H1 (cell line): ENCODE measurements at regions not wholly inside any gene's neighbourhood (a gene's known extent, or its start where the extent isn't known, plus 50 kb on each side); places are given as distances from the start of the nearest gene placed in this dataset.

Experiments
- CTCF ChIA-PET: fragments of 300-600 bp; sonication (Branson Sonifier 250); formaldehyde crosslinking; loops from one replicate; lab custom pipeline; 2021; ENCODE audit not compliant: partially characterized antibody; lab: Charles Lee
- POLR2A ChIA-PET: fragments of 300-600 bp; sonication (Branson Sonifier 250); formaldehyde crosslinking; loops from one replicate; lab custom pipeline; 2021; ENCODE audit warnings: inconsistent platforms; ENCODE audit not compliant: partially characterized antibody; lab: Charles Lee
- DNase-seq, 2 experiments: peaks; one replicate each; pipeline versions ENCODE4 v3.0.0 to v3.0.0-alpha.2; 2010 to 2022; ENCODE audit warnings: low spot score in 2 of 2, low read depth in 1 of 2, mixed read lengths in 1 of 2
- FAIRE-seq: peaks from 2 replicates; lab custom pipeline; 2011; peaks lifted over from hg19 to GRCh38; lab: Jason Lieb, UNC
- H2AFZ ChIP-seq: 2 replicates; pipeline ENCODE4 v1.8.1; 2012; ENCODE audit warnings: low read length, inconsistent platforms
- H2AK5ac ChIP-seq: 2 replicates; pipeline ENCODE4 v1.6.1; 2013; ENCODE audit warnings: low read depth, low read length
- H2BK120ac ChIP-seq: replicated peaks from 2 replicates; pipeline ENCODE3; 2013; ENCODE audit warnings: low read depth, low read length, inconsistent platforms
- H2BK12ac ChIP-seq: 2 replicates; pipeline ENCODE4 v1.6.1; 2013; ENCODE audit warnings: low read depth, low read length
- H2BK15ac ChIP-seq: 2 replicates; pipeline ENCODE4 v1.6.1; 2013; ENCODE audit warnings: low read length
- H2BK20ac ChIP-seq: 2 replicates; pipeline ENCODE4 v1.6.1; 2013; ENCODE audit warnings: low read length
- H2BK5ac ChIP-seq: 2 replicates; pipeline ENCODE4 v1.6.1; 2013; ENCODE audit warnings: low read depth, low read length
- H3K14ac ChIP-seq: 2 replicates; pipeline ENCODE4 v1.6.1; 2013; ENCODE audit warnings: inconsistent platforms; ENCODE audit not compliant: insufficient read length
- H3K18ac ChIP-seq: 2 replicates; pipeline ENCODE4 v1.6.1; 2013; ENCODE audit warnings: low read length; ENCODE audit errors: extremely low read depth
- H3K23ac ChIP-seq: 2 replicates; pipeline ENCODE4 v1.6.1; 2013; ENCODE audit warnings: inconsistent platforms; ENCODE audit not compliant: insufficient read length
- H3K23me2 ChIP-seq: 2 replicates; pipeline ENCODE4 v1.6.1; 2013; ENCODE audit warnings: low read depth, low read length
- H3K27ac ChIP-seq: 2 replicates; pipeline ENCODE4 v1.6.1; 2011; ENCODE audit warnings: low read depth, low read length, inconsistent platforms
- H3K27me3 ChIP-seq, 4 experiments: replicated peaks in 1 of 4; 1 replicate in 1 of 4; 2 replicates in 3 of 4; pipeline versions ENCODE4 v1.6.1 to v1.8.1; 2011 to 2013; ENCODE audit warnings: low read length in 3 of 4, mild to moderate bottlenecking in 3 of 4, inconsistent platforms in 2 of 4, mixed read lengths in 2 of 4, moderate library complexity in 1 of 4; ENCODE audit not compliant: control insufficient read depth in 3 of 4, insufficient read depth in 3 of 4; ENCODE audit errors: extremely low read depth in 1 of 4
- H3K36me3 ChIP-seq, 4 experiments: 2 replicates each; pipeline versions ENCODE4 v1.6.1 to v1.8.1; 2011 to 2013; ENCODE audit warnings: mild to moderate bottlenecking in 4 of 4, low read length in 3 of 4, moderate library complexity in 2 of 4, control low read depth in 1 of 4, inconsistent platforms in 1 of 4; ENCODE audit not compliant: insufficient read depth in 4 of 4, control insufficient read depth in 2 of 4
- H3K4ac ChIP-seq: replicated peaks from 2 replicates; pipeline ENCODE3; 2013; ENCODE audit warnings: low read length, low read depth, mixed read lengths, inconsistent platforms; ENCODE audit not compliant: insufficient read length
- H3K4me1 ChIP-seq, 4 experiments: replicated peaks in 1 of 4; 1 replicate in 1 of 4; 2 replicates in 3 of 4; pipeline versions ENCODE4 v1.6.1 to v1.8.1; 2011 to 2013; ENCODE audit warnings: low read length in 3 of 4, inconsistent platforms in 2 of 4, mixed read lengths in 1 of 4; ENCODE audit not compliant: insufficient read depth in 4 of 4, control insufficient read depth in 3 of 4
- H3K4me2 ChIP-seq, 2 experiments: 2 replicates each; pipeline versions ENCODE4 v1.6.1 to v1.8.1; 2011 to 2013; ENCODE audit warnings: low read depth in 2 of 2, low read length in 2 of 2, control low read depth in 1 of 2, inconsistent platforms in 1 of 2, mild to moderate bottlenecking in 1 of 2; ENCODE audit not compliant: insufficient read depth in 1 of 2
- H3K4me3 ChIP-seq, 4 experiments: fragments of 200-600, 300-600 bp in 1 of 4; sonication (generic), shearing (Covaris generic), sonication (Bioruptor Twin) in 1 of 4; 2 replicates each; pipeline versions ENCODE4 v1.5.1 to v1.8.1; 2011 to 2016; ENCODE audit warnings: low read length in 4 of 4, low read depth in 3 of 4, control low read depth in 2 of 4, inconsistent platforms in 2 of 4, mild to moderate bottlenecking in 2 of 4, mixed read lengths in 1 of 4, moderate library complexity in 1 of 4; ENCODE audit not compliant: insufficient read depth in 2 of 4; ENCODE audit errors: extremely low read depth in 1 of 4
- H3K56ac ChIP-seq: replicated peaks from 2 replicates; pipeline ENCODE3; 2013; ENCODE audit warnings: low read depth, mild to moderate bottlenecking, mixed read lengths, low read length, inconsistent platforms; ENCODE audit not compliant: insufficient read length
- H3K79me1 ChIP-seq: 2 replicates; pipeline ENCODE4 v1.6.1; 2013; ENCODE audit warnings: low read depth, low read length, control low read depth
- H3K79me2 ChIP-seq, 2 experiments: 2 replicates each; pipeline versions ENCODE4 v1.6.1 to v1.8.1; 2012 to 2013; ENCODE audit warnings: low read length in 2 of 2, mild to moderate bottlenecking in 2 of 2, inconsistent platforms in 1 of 2; ENCODE audit not compliant: insufficient read depth in 2 of 2, control insufficient read depth in 1 of 2
- H3K9ac ChIP-seq, 4 experiments: replicated peaks in 1 of 4; 1 replicate in 1 of 4; 2 replicates in 3 of 4; pipeline versions ENCODE4 v1.6.1 to v1.8.1; 2011 to 2013; ENCODE audit warnings: low read depth in 3 of 4, low read length in 3 of 4, control low read depth in 2 of 4, mild to moderate bottlenecking in 2 of 4, moderate library complexity in 2 of 4, inconsistent platforms in 1 of 4; ENCODE audit errors: extremely low read depth in 1 of 4
- H3K9me3 ChIP-seq, 2 experiments: 2 replicates each; pipeline versions ENCODE4 v1.6.1 to v1.8.1; 2012 to 2013; ENCODE audit warnings: mild to moderate bottlenecking in 2 of 2, moderate library complexity in 2 of 2, control low read depth in 1 of 2, inconsistent platforms in 1 of 2, low read depth in 1 of 2, low read length in 1 of 2, mixed read lengths in 1 of 2; ENCODE audit not compliant: insufficient read depth in 2 of 2
- H4K20me1 ChIP-seq, 2 experiments: replicated peaks in 1 of 2; 2 replicates each; pipeline versions ENCODE3 to v1.8.1; 2011 to 2013; ENCODE audit warnings: inconsistent platforms in 2 of 2, low read length in 2 of 2, mild to moderate bottlenecking in 1 of 2; ENCODE audit not compliant: insufficient read depth in 2 of 2, control insufficient read depth in 1 of 2
- H4K5ac ChIP-seq: 2 replicates; pipeline ENCODE4 v1.6.1; 2013; ENCODE audit warnings: low read length, low read depth, mixed read lengths, inconsistent platforms; ENCODE audit not compliant: insufficient read length
- H4K8ac ChIP-seq: 2 replicates; pipeline ENCODE4 v1.8.0; 2013; ENCODE audit warnings: mild to moderate bottlenecking, moderate library complexity, low read length, inconsistent platforms; ENCODE audit not compliant: insufficient read depth; ENCODE audit errors: extremely low read depth
- H4K91ac ChIP-seq: replicated peaks from 2 replicates; pipeline ENCODE3; 2013; ENCODE audit warnings: low read length, mixed read lengths, inconsistent platforms; ENCODE audit not compliant: insufficient read length
- CBX8 ChIP-seq: fragments of 300-800, 300-1000 bp; sonication (generic); IDR thresholded peaks from 2 replicates; pipeline ENCODE4 v1.7.1; 2016; ENCODE audit warnings: low read depth, low read length, borderline replicate concordance
- EGR1 ChIP-seq: IDR thresholded peaks from 2 replicates; pipeline ENCODE4 v1.6.1; 2011; ENCODE audit warnings: low read depth, low read length, borderline replicate concordance
- MAFK ChIP-seq: IDR thresholded peaks from 2 replicates; pipeline ENCODE4 v1.6.1; 2012; ENCODE audit warnings: low read depth, mild to moderate bottlenecking, improper control_type of control experiment, low read length
- RAD21 ChIP-seq, 2 experiments: IDR thresholded peaks in 1 of 2; conservative IDR thresholded peaks in 1 of 2; 2 replicates each; pipeline ENCODE4 v1.6.1; 2011; ENCODE audit warnings: low read depth in 2 of 2, low read length in 2 of 2, improper control_type of control experiment in 1 of 2, inconsistent platforms in 1 of 2, mild to moderate bottlenecking in 1 of 2, moderate library complexity in 1 of 2
- RNF2 ChIP-seq: fragments of 200-900, 300-1000 bp; sonication (generic); IDR thresholded peaks from 2 replicates; pipeline ENCODE4 v1.7.1; 2016; ENCODE audit warnings: borderline replicate concordance, low read depth, mild to moderate bottlenecking, antibody characterized with exemption, low read length; ENCODE audit not compliant: poor library complexity, severe bottlenecking; ENCODE audit errors: missing control alignments
- RXRA ChIP-seq: IDR thresholded peaks from 2 replicates; pipeline ENCODE4 v1.6.1; 2011; ENCODE audit warnings: low read depth, mild to moderate bottlenecking, low read length, moderate library complexity; ENCODE audit not compliant: insufficient read depth
- SAP30 ChIP-seq: fragments of 300-600 bp; sonication (generic); IDR thresholded peaks from 2 replicates; pipeline ENCODE4 v1.7.1; 2012; ENCODE audit warnings: low read length, moderate library complexity, mild to moderate bottlenecking, inconsistent platforms; ENCODE audit not compliant: insufficient read depth, insufficient replicate concordance
- SIN3A ChIP-seq, 2 experiments: IDR thresholded peaks in 1 of 2; conservative IDR thresholded peaks in 1 of 2; 2 replicates each; pipeline ENCODE4 v1.6.1; 2011 to 2012; ENCODE audit warnings: low read length in 2 of 2, improper control_type of control experiment in 1 of 2, low read depth in 1 of 2, mild to moderate bottlenecking in 1 of 2
- SP1 ChIP-seq: IDR thresholded peaks from 2 replicates; pipeline ENCODE4 v1.6.1; 2011; ENCODE audit warnings: low read depth, low read length
- TAF7 ChIP-seq: optimal IDR thresholded peaks from 2 replicates; pipeline ENCODE3; 2011; ENCODE audit warnings: low read depth, mild to moderate bottlenecking, inconsistent platforms, low read length, moderate library complexity, borderline replicate concordance
- TBP ChIP-seq: IDR thresholded peaks from 2 replicates; pipeline ENCODE4 v1.6.1; 2011; ENCODE audit warnings: low read depth, low read length, improper control_type of control experiment
- WGBS, 2 experiments: shearing (Covaris generic) in 1 of 2; methylation state at CpG; one replicate each; pipeline versions ENCODE4 v1.1.6 to v1.1.7; 2013 to 2015; ENCODE audit warnings: low lambda C conversion rate in 2 of 2, mixed read lengths in 2 of 2, inconsistent platforms in 1 of 2, low coverage in 1 of 2, missing lambda C conversion rate in 1 of 2; ENCODE audit not compliant: insufficient replicate concordance in 2 of 2, insufficient coverage in 1 of 2, insufficient read length in 1 of 2; ENCODE audit errors: extremely low coverage in 1 of 2, missing lambda C conversion rate in 1 of 2; 5-methylcytosine and 5-hydroxymethylcytosine counted together

DNA sequence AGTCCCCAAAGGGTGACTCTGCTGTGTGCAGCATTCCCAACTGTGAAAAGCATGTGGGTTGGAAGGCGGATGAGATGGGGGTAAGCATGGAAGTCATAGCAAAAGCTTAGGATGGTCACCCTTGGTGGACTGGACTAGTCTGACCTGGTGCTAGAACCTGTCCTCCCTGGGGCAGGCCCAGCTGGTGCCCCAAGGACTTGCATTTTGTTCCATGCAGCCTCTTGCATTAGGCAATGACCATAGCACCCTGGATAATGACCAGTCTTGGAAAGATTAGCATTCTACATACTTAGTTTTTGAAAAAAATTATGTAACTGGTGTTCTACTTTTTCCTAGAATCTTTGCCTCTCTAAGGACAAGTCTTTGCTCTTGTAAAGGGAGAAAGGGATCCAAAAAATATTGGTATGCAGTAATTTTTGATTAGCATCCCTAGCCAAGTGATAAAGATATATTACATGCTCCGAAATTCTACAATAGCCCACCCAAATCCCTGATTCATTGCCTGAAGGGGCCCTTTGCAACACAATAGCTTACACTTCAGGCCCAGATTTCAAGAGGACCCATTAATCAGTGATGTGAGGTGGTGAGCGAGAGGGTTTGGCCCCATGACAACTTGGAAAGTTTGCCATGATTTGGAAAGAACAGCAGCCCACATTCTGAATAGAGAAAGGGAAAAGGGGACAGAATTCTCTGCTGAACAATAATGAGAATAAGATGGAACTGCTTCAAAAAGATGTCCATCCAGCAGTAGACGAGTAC lies 93.3 kb upstream of the CD180 start:
- TF ChIP-seq RNF2, result no peak
- no peak for TF ChIP-seq TAF7
- no peak for TF ChIP-seq RXRA
- TF ChIP-seq TBP, result no peak
- TF ChIP-seq SIN3A (conservative IDR thresholded peaks at IDR 0.05 in 1 of 2, IDR thresholded peaks at IDR 0.05 in 1 of 2; ENCODE audit: low read depth in 1 of 2, low read length in 2 of 2), result no peak
- no peak for TF ChIP-seq SAP30
- no peak for TF ChIP-seq SP1
- no peak for TF ChIP-seq RAD21 (IDR thresholded peaks at IDR 0.05 in 1 of 2, conservative IDR thresholded peaks at IDR 0.05 in 1 of 2; ENCODE audit: low read depth in 2 of 2, low read length in 2 of 2)
- TF ChIP-seq EGR1, result no peak
- no peak for TF ChIP-seq CBX8
- no peak for TF ChIP-seq MAFK
- Histone ChIP-seq H2BK15ac (no peak overlapping the region), H3K27ac (no peak overlapping the region), H3K23ac (no peak overlapping the region), H3K27me3 (no peaks in the 10 kb centered on the region), H3K9me3 (no peaks in the 10 kb centered on the region), H2BK12ac (no peak overlapping the region), H3K36me3 (no peaks in the 10 kb centered on the region), H3K56ac (no peak overlapping the region), H4K8ac (no peak overlapping the region), H4K5ac (no peak overlapping the region), H3K4me3 (no peak overlapping the region), H2BK5ac (no peak overlapping the region), H3K79me2 (no peaks in the 10 kb centered on the region), H2AFZ (no peak overlapping the region), H2AK5ac (no peak overlapping the region), H3K23me2 (no peaks in the 10 kb centered on the region), H3K4me2 (no peak overlapping the region), H3K14ac (no peak overlapping the region), H3K4ac (no peak overlapping the region), H3K18ac (no peak overlapping the region), H3K9ac (no peak overlapping the region), H3K79me1 (no peaks in the 10 kb centered on the region), H3K4me1 (no peaks in the 10 kb centered on the region), H4K91ac (no peak overlapping the region), H4K20me1 (no peaks in the 10 kb centered on the region), H2BK20ac (no peak overlapping the region), H2BK120ac (no peak overlapping the region)
- CTCF ChIA-PET, result interaction anchor here (0.7 kb wide), 1 partner anchor 424 kb away, joined by 3 read pairs; no protein-coding TSS in a partner anchor
- 97% methylated on average over 4 of the region's 4 CpGs; no CpG with 5 or more reads in 1 of the 2 experiments for WGBS, 2 experiments
- no peak for DNase-seq
- POLR2A ChIA-PET, result no interaction called here
- no peak for FAIRE-seq
